GM21390 (cell line): ENCODE measurements at regions not wholly inside any gene's neighbourhood (a gene's known extent, or its start where the extent isn't known, plus 50 kb on each side); places are given as distances from the start of the nearest gene placed in this dataset.
"Not testable (repeated sequence)": the region's sequence is repeated elsewhere in the genome, so short reads cannot be mapped to it uniquely, and the experiment has no call there.

Experiments used
- ATAC-seq: cut with Tn5 transposase; IDR thresholded peaks from one replicate; pipeline ENCODE4 v1.9.1; 2021; ENCODE audit not compliant: unreplicated experiment

- no peak for ATAC-seq
These were observed 80.8 kb upstream of the ACSL1 start for GRCh38 chr4:184906480-184907097.

- ATAC-seq: no peak
These were observed 81.4 kb upstream of the ACSL1 start for GRCh38 chr4:184907216-184907615.

GRCh38 chr4:184907810-184908209 is 82.0 kb upstream of the ACSL1 start:
- no peak for ATAC-seq

- ATAC-seq: no peak
These were observed 85.5 kb upstream of the ACSL1 start for GRCh38 chr4:184911310-184911709.

DNA sequence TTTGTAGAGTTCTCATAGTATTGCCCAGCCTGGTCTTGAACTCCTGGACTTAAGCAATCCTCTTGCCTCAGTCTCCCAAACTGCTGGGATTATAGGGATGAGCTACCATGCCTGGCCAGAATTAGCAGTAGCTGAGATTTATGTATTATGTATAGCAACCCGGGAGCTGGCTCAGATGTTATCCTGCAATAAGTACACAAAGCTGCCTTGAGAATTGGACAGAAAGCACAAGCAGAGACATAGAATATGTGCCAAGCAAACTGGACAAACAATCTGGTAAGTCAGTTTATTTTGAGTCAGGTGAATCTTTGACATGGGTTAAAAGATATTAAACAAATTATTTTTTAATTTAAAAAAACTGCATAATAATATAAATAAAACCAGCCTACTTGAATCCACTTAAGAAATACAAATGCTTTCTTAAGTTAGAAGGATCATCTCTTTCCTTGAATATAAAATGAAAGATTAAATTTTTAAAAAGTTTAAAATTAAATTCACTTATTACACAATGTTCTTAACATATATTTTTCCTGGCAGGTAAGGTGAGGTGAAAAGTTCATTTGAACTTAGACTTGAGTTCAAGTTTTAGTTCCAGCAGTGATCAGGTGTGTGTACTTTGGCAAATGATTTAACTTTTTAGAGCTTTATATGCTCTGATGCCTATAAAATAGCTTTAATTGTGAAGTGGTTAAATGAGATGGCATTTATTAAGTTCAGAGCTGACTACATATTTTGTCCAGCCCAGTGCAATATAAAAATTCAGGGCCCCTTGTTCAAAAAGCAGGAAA is 87.8 kb upstream of the ACSL1 start:
- ATAC-seq: no peak

GRCh38 chr4:184918799-184919198 is 93.0 kb upstream of the ACSL1 start:
- ATAC-seq: not testable (repeated sequence)

- ATAC-seq: no peak
These were observed 95.7 kb upstream of the ACSL1 start for GRCh38 chr4:184921456-184921855.

DNA sequence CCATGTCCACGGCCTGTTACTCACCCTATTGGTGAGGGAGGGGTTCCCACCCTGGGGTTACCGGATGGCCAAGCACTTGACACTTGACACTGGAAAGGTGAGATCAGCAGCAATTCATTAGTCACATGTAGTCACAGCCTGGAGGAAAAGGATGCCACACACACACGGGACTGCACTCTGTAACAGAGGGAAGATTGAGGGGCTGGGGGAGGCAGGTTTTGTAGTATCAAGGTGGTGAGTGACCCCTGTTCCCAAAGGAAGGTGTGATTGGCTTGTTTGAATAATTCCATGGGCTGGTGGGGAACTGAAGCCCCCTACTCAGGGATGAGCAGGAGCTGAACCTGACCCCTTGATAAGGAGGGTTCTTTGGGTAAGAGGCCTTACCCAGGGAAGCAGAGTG is 96.0 kb upstream of the HELT start:
- no peak for ATAC-seq

DNA sequence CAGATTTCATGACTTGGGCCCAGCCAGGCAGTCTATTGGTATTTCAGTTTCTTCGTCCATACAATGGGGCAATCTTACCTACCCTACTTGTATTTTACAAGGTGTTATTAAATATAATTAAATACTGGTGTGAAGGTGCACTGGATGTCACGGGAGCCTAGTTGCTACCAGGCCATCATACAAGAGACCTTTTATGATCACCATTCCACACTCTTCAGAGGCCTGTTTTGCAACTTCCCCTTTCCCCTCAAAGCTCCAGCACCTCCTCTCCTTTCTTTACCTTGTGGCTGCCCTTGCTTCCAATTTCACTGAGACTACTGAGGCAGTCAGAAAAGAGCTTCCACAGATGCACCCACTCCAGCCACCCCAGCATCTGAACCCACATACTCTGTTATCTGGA is 93.8 kb upstream of the HELT start:
- no peak for ATAC-seq

GRCh38 chr4:184929476-184929875 is 88.8 kb upstream of the HELT start:
- no peak for ATAC-seq

DNA sequence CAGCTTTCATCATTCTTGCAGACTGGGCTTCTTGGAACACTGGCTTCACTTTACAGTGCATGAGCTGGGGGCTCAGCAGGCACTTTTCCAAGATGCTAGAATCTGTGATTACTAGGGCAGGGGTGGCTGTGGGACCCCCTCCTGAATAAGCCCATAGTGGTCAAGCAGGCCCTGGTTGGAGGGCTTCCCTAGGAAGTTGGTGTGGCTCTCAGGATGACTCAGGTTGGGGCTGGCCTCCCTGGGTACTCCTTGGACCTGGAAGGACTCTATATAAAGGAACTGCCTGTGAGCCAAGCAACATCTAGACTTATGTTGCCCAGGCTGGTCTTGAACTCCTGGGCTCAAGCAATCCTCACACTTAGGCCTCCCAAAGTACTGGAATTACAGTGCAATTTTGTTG is 88.3 kb upstream of the HELT start:
- no peak for ATAC-seq

GRCh38 chr4:184932343-184932742 is 85.9 kb upstream of the HELT start:
- no peak for ATAC-seq

- ATAC-seq: no peak
These were observed 85.0 kb upstream of the HELT start for GRCh38 chr4:184933311-184933710.

- ATAC-seq: no peak
These were observed 84.1 kb upstream of the HELT start for GRCh38 chr4:184934184-184934583.

- ATAC-seq: no peak
These were observed 83.3 kb upstream of the HELT start for GRCh38 chr4:184934961-184935360.

- no peak for ATAC-seq
These were observed 82.2 kb upstream of the HELT start for GRCh38 chr4:184936071-184936470.

GRCh38 chr4:184937030-184937710 is 81.1 kb upstream of the HELT start:
- no peak for ATAC-seq

DNA sequence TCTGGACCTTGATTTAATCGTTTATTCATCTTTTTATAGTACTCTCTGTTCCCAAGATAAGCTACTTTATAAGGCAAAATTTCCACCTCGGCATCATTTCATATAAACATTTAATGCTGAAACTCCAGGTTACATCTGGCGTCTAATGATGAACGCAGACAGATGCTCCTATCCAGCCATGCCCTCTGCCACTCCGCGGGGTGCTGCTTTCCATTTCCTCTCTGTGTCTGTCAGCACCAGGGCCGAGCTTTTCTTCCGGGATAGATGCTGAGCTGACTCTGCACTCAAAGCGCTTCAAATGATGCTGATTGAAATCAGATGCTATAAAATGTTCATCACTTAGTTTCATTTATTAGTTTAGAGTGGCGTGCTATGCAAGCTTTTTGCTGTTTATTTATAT is 80.5 kb upstream of the HELT start:
- ATAC-seq: no peak

DNA sequence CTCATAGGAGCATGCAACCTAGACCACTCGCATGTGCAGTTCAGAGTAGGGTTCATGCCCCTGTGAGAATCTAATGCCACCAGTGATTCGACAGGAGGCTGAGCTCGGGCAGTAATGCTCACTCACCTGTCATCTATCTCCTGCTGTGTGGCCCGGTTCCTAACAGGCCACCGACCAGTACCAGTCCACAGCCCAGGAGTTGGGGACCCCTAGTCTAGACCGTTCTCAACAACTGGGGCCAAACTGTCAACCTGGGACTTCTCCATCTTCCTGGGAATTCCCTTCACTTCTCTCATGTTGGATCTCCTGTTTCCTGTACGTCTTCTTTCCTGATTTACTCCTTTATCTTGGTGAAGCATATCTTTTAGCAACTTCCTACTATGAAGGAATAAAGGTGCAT is 79.4 kb upstream of the HELT start:
- no peak for ATAC-seq

DNA sequence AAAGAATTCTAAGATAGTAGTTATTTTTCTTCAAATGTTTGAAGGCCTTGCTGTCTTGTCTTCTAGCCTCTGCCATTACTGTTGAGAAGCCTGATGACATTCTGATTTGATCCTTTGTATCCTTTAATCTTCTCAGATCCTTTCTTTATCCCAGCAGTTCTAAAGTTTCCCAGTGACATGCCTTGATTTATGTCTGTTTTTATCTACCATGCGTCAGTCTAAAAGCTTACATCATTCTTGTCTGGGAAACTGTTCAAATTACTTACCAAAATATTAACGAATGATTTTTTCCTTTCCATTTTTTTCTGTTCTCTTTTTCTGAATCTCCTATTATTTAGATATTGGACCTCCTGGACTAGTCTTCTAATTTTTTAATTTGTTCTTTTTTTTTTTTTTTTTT is 78.3 kb upstream of the HELT start:
- no peak for ATAC-seq

DNA sequence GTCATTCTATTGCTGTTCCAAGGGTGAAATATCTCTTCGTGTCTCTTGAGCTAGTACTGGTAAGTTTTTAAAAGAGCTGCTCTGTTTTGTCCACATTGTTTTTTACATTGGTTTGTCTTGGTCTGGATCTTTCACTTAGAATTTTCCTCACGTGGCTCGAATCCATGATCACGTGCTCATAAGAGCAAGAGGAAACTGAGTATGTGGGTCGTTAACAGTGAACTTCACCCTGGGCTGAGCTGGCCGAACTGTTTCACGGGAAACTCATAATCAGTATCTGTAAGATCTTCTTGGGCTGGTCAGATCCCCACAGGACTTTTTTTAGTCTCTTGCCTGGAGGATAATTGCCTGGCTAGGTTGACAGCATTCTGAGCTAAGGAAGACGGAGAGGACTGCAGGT is 77.8 kb upstream of the HELT start:
- no peak for ATAC-seq
